Kidney glomerular epithelial cell (primary cell): ENCODE measurements at regions not wholly inside any gene's neighbourhood (a gene's known extent, or its start where the extent isn't known, plus 50 kb on each side); places are given as distances from the start of the nearest gene placed in this dataset.

Experiments
- DNase-seq: peaks from one replicate; lab custom pipeline; 2025; lab: John Stamatoyannopoulos, UW

GRCh38 chr2:201968476-201968875 lies 65.2 kb upstream of the FZD7 start:
- no peak for DNase-seq

DNA sequence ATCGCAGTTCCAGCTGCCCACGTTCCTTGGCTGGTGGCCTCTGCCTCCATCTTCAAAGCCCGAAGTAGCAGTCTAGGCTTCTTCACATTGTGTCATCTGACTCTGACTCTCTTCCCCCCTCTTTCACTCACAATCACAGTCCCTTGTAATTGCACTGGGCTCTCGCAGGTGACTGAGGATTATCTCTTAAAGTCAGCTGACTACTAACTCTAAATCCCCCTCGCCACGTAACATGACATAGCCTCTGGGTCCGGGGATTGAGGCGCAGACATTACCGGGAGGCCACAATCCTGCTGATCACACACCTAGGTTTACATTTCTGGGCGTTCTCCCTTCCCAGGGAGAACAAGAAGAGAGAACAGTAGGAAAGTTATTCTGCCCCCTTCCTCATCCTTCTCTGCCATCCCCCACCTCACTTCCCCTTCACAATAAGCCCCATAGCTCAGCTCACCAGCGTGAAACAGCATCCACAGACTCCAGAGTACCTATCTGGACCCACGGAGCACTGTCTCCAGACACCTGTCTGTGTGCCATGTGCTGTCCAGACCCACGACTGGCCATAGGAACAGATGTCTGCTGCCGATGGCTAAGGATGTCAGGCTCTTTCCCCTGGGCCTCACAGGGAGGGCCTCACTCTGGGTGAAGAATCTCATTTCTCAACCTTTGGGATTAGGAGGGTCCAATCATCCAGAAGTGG lies 64.3 kb upstream of the FZD7 start:
- DNase-seq = no peak

DNA sequence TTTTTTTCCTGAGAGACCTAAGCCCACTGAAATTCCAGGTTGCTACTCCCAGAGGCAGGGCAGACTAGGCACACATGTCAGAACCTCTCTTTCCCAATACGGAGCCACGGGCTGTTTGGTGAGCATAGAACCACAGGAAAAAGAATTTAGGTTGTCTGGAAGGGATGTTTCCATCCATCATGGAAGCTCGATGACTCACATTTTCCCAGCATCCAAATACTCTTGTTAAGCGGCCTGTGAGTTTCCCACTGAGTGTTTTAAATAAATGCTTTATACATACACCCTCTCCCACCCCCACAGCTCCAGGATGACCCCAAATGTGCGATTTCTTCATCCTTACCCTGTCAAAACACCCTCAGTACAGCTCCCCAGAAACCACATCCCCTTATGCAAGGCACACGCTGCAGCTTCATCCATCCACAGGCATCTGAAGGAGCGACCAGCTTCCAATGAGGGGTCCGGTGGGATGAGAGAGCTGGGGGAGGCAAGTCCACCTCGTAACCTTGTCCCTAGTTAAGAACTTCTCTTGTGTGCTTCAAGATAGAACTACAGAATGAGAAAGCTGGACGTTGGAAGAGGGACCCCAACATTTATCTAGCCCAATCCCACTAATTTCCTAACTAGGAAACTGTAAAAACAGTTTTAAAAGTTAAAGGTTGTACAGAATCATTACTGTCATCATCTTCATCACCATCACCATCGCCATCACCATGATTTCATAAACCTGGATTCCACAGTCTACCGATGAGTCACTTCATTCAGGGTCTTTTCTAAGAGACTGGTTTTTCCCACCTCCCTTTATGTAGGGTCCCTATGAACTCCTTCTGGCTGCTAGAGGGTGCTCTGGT lies 63.5 kb upstream of the FZD7 start:
- no peak for DNase-seq

GRCh38 chr2:201970786-201971108 lies 62.9 kb upstream of the FZD7 start:
- no peak for DNase-seq

- DNase-seq = no peak
These were observed 62.0 kb upstream of the FZD7 start for GRCh38 chr2:201971531-201972228.

DNA sequence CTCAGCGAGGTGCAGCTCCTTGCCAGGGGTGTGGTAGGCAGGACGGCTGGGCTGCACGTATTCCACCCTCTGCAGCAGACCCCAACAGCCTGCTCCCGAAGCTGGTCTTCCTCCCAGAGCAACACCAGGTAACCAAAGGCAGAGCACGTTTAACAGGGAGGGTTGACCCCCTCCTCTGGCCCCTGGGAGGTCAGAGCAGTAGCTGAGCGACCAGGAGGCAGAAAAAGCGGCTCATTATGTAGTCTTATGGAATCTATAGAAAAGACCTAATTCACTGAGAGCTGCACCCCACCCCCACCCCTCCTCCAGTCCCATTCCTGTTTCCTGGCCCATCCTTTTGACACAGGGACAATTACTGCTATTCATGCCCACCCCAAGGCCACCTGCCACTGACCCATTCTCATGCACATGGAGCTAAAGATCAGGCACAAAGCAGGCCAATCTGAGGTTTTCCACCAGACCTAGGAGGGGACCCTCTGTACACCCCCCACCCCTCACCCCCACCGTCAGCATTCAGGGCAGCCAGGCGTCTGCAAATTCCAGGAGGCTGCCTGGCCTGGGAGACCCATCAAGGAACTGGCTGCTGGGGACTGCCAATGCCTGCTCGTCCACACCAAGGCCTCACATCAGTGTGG lies 60.9 kb upstream of the FZD7 start:
- no peak for DNase-seq

- no peak for DNase-seq
These were observed 60.2 kb upstream of the FZD7 start for GRCh38 chr2:201973305-201973928.

DNA sequence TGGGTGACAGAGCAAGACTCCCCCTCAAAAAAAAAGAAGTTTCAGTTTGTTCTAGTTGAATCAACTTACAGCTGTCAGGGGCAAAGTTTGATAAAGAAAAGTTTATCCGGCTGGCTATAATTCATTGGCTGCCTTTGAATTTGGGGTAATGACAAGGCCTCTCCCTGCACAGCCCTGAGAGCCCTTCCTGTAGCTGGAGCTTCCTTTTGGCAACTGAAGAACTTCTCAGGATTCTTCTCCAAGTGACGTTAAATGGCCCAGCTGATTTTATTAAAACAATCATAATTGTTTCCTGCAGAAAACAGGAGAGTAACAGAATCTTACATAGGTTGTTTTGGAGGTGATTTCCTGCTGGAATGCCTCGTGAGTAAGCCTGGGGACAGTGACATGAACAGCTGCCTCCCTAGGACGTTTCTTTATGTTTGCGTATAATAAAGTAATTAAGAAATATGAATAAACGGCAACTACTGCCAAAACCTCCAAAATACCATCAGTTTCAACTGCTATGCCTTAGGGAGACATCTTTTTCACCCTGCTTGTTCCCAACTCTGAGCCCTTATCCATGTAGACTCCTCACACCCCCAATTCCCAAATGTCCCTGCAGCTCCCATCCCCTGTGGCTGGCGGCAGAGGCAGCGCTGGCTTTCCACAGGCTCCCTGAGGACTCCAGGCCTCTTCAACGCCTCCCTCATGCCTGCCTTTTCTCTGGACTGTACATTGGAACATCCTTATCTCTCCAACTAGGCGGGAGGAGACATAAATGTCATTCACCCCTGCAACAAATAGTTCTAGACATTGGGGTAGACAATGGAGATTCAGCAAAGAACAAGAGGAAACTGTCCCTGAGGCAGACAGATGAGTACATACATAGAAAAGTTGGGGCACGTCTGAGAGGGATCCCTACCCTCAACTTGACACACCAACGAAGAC lies 59.2 kb upstream of the FZD7 start:
- DNase-seq = no peak

DNA sequence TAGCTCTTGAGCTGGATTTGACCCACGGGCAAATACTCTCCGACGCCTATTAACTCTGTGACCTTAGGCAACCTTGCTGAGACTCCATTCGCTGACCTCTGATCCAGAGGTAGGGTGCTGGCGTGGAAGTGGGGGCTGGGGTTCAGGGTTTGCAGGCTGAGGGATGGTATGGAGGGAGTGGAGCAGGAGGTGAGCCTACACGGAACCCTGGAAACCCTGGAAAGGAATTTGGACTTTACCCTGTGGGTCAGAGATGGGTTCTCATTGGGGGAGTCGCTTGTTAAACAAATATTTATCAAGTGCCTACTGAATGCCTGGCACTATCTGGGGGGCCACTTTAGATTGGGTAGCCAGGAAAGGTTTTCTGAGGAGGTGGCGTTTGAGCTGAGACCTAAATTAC lies 58.2 kb upstream of the FZD7 start:
- DNase-seq = no peak

- no peak for DNase-seq
These were observed 57.6 kb upstream of the FZD7 start for GRCh38 chr2:201975964-201976612.

GRCh38 chr2:201977651-201978050 lies 56.0 kb upstream of the FZD7 start:
- no peak for DNase-seq

- DNase-seq = no peak
These were observed 55.3 kb upstream of the FZD7 start for GRCh38 chr2:201978333-201978732.

- no peak for DNase-seq
These were observed 54.7 kb upstream of the FZD7 start for GRCh38 chr2:201978986-201979385.

DNA sequence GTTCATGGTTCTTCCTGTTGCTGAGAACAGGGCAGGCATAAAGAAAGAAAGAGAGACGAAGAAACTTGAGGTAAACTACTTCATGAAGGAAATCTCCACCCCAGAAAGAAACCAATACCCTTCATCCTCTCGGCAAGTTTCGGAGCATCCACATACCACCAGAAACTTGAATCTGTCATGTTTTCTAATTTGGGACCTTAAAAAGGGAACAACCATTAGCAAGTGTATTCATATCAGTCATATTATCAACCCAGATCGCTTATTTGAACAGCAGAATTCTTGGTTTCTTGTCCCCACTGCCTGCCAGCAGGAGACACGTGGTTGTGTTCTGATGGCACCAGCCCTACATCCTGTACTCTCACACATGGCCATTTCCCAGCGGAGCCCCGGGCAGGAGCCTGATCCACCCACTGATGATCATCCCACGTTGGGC lies 53.2 kb upstream of the FZD7 start:
- no peak for DNase-seq

- DNase-seq = no peak
These were observed 52.7 kb upstream of the FZD7 start for GRCh38 chr2:201980946-201981345.

- no peak for DNase-seq
These were observed 50.5 kb upstream of the FZD7 start for GRCh38 chr2:201983174-201983573.

- no peak for DNase-seq
These were observed 49.9 kb upstream of the FZD7 start for GRCh38 chr2:201983800-201984199.
